AG09309 (cell line): ENCODE measurements at regions not wholly inside any gene's neighbourhood (a gene's known extent, or its start where the extent isn't known, plus 50 kb on each side); places are given as distances from the start of the nearest gene placed in this dataset.

Source experiments
- DNase-seq: peaks from one replicate; pipeline ENCODE4 v3.0.0-alpha.2; 2010; ENCODE audit warnings: low read depth
- H3K4me3 ChIP-seq: 2 replicates; pipeline ENCODE4 v1.5.1; 2011; ENCODE audit warnings: mild to moderate bottlenecking, low read depth, low read length, moderate library complexity; ENCODE audit not compliant: control insufficient read depth
- CTCF ChIP-seq: IDR thresholded peaks from 2 replicates; pipeline ENCODE4 v1.5.1; 2011; ENCODE audit warnings: mild to moderate bottlenecking, low read depth, low read length, inconsistent platforms; ENCODE audit not compliant: insufficient read depth, control insufficient read depth; ENCODE audit errors: missing control alignments

- H3K4me3 ChIP-seq = no peak overlapping the region
- no peak for DNase-seq
- no peak for TF ChIP-seq CTCF
These were observed 236.4 kb upstream of the SPRY2 start for GRCh38 chr13:80577285-80577684.

GRCh38 chr13:80574113-80574850, 233.4 kb upstream of the SPRY2 start:
- no peak overlapping the region for H3K4me3 ChIP-seq
- no peak for TF ChIP-seq CTCF

GRCh38 chr13:80572923-80573316, 232.0 kb upstream of the SPRY2 start:
- DNase-seq = no peak
- no peak for TF ChIP-seq CTCF
- H3K4me3 ChIP-seq = no peak overlapping the region

More at GRCh38 chr13:80574113-80574850, 233.4 kb upstream of the SPRY2 start:
- DNase-seq = no peak

GRCh38 chr13:80572308-80572922, 231.5 kb upstream of the SPRY2 start:
- no peak for TF ChIP-seq CTCF
- H3K4me3 ChIP-seq = no peak overlapping the region
- no peak for DNase-seq

- no peak for TF ChIP-seq CTCF
- no peak for DNase-seq
- H3K4me3 ChIP-seq = no peak overlapping the region
These were observed 230.7 kb upstream of the SPRY2 start for GRCh38 chr13:80571346-80572307.

GRCh38 chr13:80563439-80563838, 222.5 kb upstream of the SPRY2 start:
- no peak for DNase-seq
- no peak overlapping the region for H3K4me3 ChIP-seq
- no peak for TF ChIP-seq CTCF
